Calu3 (cell line): ENCODE measurements at regions not wholly inside any gene's neighbourhood (a gene's known extent, or its start where the extent isn't known, plus 50 kb on each side); places are given as distances from the start of the nearest gene placed in this dataset.
"Not testable (repeated sequence)": the region's sequence is repeated elsewhere in the genome, so short reads cannot be mapped to it uniquely, and the experiment has no call there.

ENCODE experiments used
- BruUV-seq: library from RNA; stranded (reverse); fragments of 400-500 nt; replicated peaks from 2 replicates; lab custom pipeline; 2021; lab: Mats Ljungman, UMichigan
- CTCF ChIA-PET: fragments of 300-600 bp; sonication (Branson Sonifier 250); formaldehyde crosslinking; loops from one replicate; lab custom pipeline; 2022; ENCODE audit warnings: antibody characterized with exemption; lab: Charles Lee
- DNase-seq: peaks from one replicate; pipeline ENCODE4 v3.0.0; 2022
- H3K27ac Mint-ChIP-seq: one replicate; pipeline ENCODE4 v1.8.0; 2022; ENCODE audit warnings: mixed read lengths; ENCODE audit not compliant: unreplicated experiment
- H3K27me3 Mint-ChIP-seq: one replicate; pipeline ENCODE4 v1.8.0; 2022; ENCODE audit warnings: mixed read lengths; ENCODE audit not compliant: unreplicated experiment
- H3K36me3 Mint-ChIP-seq: one replicate; pipeline ENCODE4 v1.8.0; 2022; ENCODE audit warnings: mild to moderate bottlenecking, moderate library complexity, mixed read lengths; ENCODE audit not compliant: insufficient read depth, unreplicated experiment
- H3K4me1 Mint-ChIP-seq: one replicate; pipeline ENCODE4 v1.8.0; 2022; ENCODE audit warnings: mild to moderate bottlenecking, low read depth, mixed read lengths; ENCODE audit not compliant: unreplicated experiment
- H3K4me3 Mint-ChIP-seq: one replicate; pipeline ENCODE4 v1.8.0; 2022; ENCODE audit warnings: mild to moderate bottlenecking, low read depth, moderate library complexity, mixed read lengths; ENCODE audit not compliant: unreplicated experiment
- H3K9me3 Mint-ChIP-seq: one replicate; pipeline ENCODE4 v1.8.0; 2022; ENCODE audit warnings: low read depth, mixed read lengths; ENCODE audit not compliant: unreplicated experiment
- intact Hi-C: fragments of 100-400 bp; cut with micrococcal nuclease; formaldehyde crosslinking; loops from one replicate; pipeline ENCODE4 v1.10.0; 2022; ENCODE audit not compliant: unreplicated experiment
- TF ChIP-seq, protein P1 (sequence below): fragments of 200-600 bp; IDR thresholded peaks from one replicate; pipeline ENCODE4 v1.8.0; 2022; ENCODE audit warnings: antibody characterized with exemption; ENCODE audit not compliant: unreplicated experiment

DNA sequence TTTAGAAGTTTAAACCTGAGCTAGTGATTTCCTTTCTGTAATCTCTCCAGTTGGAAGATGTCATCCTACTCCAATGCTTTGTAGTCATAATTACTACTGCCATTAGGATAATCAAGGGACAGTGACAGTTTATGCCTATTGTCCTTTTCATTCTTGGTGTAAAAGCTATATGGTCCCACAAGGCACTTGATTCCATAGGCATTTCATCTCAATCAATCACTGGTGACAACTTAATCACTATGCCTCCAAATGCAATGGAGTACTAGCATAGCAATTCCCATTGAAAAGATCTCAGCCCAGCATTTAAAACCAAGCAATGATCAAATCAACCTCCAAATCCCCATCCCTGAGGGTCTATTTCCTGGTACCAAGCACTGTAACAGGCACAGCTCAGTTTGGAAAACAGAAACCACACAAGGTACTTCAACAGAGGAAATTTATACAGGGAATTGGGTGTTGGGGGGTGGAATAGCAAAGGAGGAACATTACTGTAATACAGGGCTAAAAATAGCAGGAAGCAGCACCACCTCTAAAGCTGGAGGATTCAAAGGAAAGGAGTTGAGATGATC is 51.0 kb downstream of the FHIP2A start:
- Mint-ChIP-seq H3K4me1 (peaks cover 18% of the 10 kb centered on the region), H3K9me3 (no peaks in the 10 kb centered on the region), H3K36me3 (no peaks in the 10 kb centered on the region), H3K4me3 (no peak overlapping the region), H3K27me3 (no peaks in the 10 kb centered on the region), H3K27ac (no peak overlapping the region)
- TF ChIP-seq, protein P1, sequence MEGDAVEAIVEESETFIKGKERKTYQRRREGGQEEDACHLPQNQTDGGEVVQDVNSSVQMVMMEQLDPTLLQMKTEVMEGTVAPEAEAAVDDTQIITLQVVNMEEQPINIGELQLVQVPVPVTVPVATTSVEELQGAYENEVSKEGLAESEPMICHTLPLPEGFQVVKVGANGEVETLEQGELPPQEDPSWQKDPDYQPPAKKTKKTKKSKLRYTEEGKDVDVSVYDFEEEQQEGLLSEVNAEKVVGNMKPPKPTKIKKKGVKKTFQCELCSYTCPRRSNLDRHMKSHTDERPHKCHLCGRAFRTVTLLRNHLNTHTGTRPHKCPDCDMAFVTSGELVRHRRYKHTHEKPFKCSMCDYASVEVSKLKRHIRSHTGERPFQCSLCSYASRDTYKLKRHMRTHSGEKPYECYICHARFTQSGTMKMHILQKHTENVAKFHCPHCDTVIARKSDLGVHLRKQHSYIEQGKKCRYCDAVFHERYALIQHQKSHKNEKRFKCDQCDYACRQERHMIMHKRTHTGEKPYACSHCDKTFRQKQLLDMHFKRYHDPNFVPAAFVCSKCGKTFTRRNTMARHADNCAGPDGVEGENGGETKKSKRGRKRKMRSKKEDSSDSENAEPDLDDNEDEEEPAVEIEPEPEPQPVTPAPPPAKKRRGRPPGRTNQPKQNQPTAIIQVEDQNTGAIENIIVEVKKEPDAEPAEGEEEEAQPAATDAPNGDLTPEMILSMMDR = no peak
- intact Hi-C loops = loop anchor here (10.0 kb wide), 1 partner anchor 222 kb away; the partner anchor contains the start of gene ATRNL1
- no TSS peak for BruUV-seq
- no peak for DNase-seq
- CTCF ChIA-PET = no interaction called here

DNA sequence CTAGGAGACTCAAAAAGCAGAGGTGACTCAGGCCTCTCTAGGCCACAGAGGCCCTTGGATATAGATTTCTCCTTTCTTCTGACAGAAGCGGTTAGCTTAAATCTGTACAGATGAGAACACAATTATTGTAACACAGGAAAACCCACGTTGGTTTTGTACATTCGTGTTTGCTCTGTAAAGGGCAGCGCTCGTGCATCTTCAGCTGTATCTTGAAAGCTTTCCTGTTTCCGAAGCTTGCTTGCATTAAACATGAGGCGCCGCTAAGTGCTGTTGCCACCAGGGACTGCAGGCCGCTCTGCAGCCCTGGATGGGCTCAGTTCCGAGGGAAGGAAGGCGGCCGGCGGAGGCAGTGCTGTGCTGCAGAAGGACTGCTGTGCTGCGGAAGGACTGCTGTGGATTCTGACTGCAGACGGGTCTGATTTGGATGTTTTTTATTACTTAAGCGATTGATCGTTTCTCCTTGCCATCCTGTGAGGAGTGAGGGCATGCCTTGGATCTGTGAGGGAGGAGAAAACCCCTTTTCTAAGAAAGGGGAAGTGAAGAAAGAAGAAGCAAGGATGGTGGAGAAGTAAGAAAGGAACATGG is 53.3 kb downstream of the FHIP2A start:
- Mint-ChIP-seq H3K27me3 (no peaks in the 10 kb centered on the region), H3K4me1 (peaks cover 18% of the 10 kb centered on the region), H3K27ac (no peak overlapping the region), H3K9me3 (no peaks in the 10 kb centered on the region), H3K36me3 (no peaks in the 10 kb centered on the region), H3K4me3 (no peak overlapping the region)
- TF ChIP-seq, protein P1 = no peak
- no peak for DNase-seq
- BruUV-seq = no TSS peak
- CTCF ChIA-PET = no interaction called here
- intact Hi-C loops = loop anchor here (10.0 kb wide), 1 partner anchor 220 kb away; the partner anchor contains the start of gene ATRNL1

DNA sequence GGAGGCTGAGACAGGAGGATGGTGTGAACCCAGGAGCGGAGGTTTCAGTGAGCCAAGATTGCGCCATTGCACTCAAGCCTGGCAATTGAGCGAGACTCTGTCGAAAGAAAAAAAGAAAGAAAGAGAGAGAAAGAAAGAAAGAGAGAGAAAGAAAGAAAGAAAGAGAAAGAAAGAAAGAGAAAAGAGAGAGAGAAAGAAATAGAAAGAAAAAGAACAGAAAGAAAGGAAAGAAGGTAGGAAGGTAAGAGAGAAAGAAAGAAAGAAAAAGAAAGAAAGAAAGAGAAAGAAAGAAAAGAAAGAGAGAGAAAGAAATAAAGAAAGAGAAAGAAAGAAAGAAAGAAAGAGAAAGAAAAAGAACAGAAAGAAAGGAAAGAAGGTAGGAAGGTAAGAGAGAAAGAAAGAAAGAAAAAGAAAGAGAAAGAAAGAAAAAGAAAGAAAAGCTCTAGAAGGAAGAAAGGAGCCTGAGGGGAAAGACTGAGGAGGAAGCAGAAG is 54.1 kb downstream of the FHIP2A start:
- Mint-ChIP-seq H3K4me1 (peaks cover 18% of the 10 kb centered on the region), H3K27ac (peak overlapping the region; percentile 66), H3K4me3 (peak overlapping the region; percentile 17)
- intact Hi-C loops = loop anchor here (10.0 kb wide), 1 partner anchor 219 kb away; the partner anchor contains the start of gene ATRNL1
- not testable (repeated sequence) for BruUV-seq, DNase-seq, H3K27me3 Mint-ChIP-seq, H3K36me3 Mint-ChIP-seq, H3K9me3 Mint-ChIP-seq
- CTCF ChIA-PET = interaction anchor here (1.4 to 2.3 kb wide), 2 partner anchors 63 to 254 kb away, joined by 7 to 9 read pairs; partner anchors contain the start of gene TRUB1

DNA sequence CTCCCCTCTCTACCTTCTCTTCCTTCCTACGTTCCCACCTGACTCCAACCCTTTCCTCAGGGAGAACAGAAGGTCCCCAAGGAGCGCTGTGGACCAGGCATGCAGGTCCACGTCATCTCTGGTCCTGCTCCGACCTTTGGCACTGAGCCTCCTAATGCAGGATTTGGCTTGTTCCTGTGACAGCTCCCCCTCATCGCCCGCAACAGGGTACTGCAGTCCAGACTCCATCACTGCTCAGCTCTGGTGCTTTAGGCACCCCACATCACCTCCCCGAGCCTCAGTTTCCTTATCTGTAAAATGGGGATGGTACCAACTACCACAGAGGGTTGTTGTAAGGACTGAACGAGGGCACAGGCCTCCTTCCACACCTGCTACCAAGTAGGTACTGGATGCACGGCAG is 54.6 kb downstream of the FHIP2A start:
- Mint-ChIP-seq H3K4me3 (peak overlapping the region; percentile 17), H3K27me3 (no peaks in the 10 kb centered on the region), H3K27ac (peak overlapping the region; percentile 66), H3K4me1 (peaks cover 18% of the 10 kb centered on the region), H3K36me3 (no peaks in the 10 kb centered on the region), H3K9me3 (no peaks in the 10 kb centered on the region)
- TF ChIP-seq, protein P1 = no peak
- no TSS peak for BruUV-seq
- intact Hi-C loops = loop anchor here (10.0 kb wide), 1 partner anchor 219 kb away; the partner anchor contains the start of gene ATRNL1
- CTCF ChIA-PET = interaction anchor here (1.1 to 2.3 kb wide), 3 partner anchors 62 to 254 kb away, joined by 3 to 9 read pairs (median 7); partner anchors contain the start of gene TRUB1
- peak; percentile 13 for DNase-seq
